Uterus (tissue), 3 donors: ENCODE measurements at regions not wholly inside any gene's neighbourhood (a gene's known extent, or its start where the extent isn't known, plus 50 kb on each side); places are given as distances from the start of the nearest gene placed in this dataset.

ENCODE experiments used
- DNase-seq, 2 donors: peaks; one replicate each; pipeline ENCODE4 v3.0.0-alpha.2; 2019 to 2020
- H3K27ac ChIP-seq, 2 donors: fragments of 200-600 bp; sonication (generic); 1 replicate in 1 of 2; 2 replicates in 1 of 2; pipeline ENCODE4 v1.5.1; 2016 to 2018
- H3K27me3 ChIP-seq, 2 donors: fragments of 200-600 bp; sonication (generic); one replicate each; pipeline ENCODE4 v1.5.1; 2018 to 2019; ENCODE audit warnings: control low read depth in 1 of 2
- H3K36me3 ChIP-seq, 2 donors: fragments of 200-600 bp; sonication (generic); one replicate each; pipeline ENCODE4 v1.5.1; 2019; ENCODE audit warnings: control low read depth in 1 of 2
- H3K4me1 ChIP-seq, 2 donors: fragments of 200-600 bp; sonication (generic); one replicate each; pipeline ENCODE4 v1.5.1; 2018 to 2019; ENCODE audit warnings: control low read depth in 1 of 2
- H3K4me3 ChIP-seq, 2 donors: fragments of 200-600 bp; sonication (generic); 1 replicate in 1 of 2; 2 replicates in 1 of 2; pipeline ENCODE4 v1.5.1; 2018 to 2019; ENCODE audit warnings: mild to moderate bottlenecking in 1 of 2
- H3K9me3 ChIP-seq, 2 donors: fragments of 200-600 bp; sonication (generic); one replicate each; pipeline ENCODE4 v1.5.1; 2019; ENCODE audit warnings: control low read depth in 1 of 2
- CTCF ChIP-seq, 4 experiments: fragments of 200-600 bp in 2 of 4; fragments of 450-650 bp in 2 of 4; sonication (generic) in 2 of 4; IDR thresholded peaks; one replicate each; pipeline ENCODE4 v1.5.1; 2016 to 2019; ENCODE audit warnings: antibody characterized with exemption in 4 of 4, mild to moderate bottlenecking in 2 of 4, moderate library complexity in 1 of 4
- POLR2A ChIP-seq, 2 donors: fragments of 450-650 bp; IDR thresholded peaks; one replicate each; pipeline ENCODE4 v1.6.1; 2016; ENCODE audit warnings: antibody characterized with exemption in 2 of 2, mild to moderate bottlenecking in 1 of 2, moderate library complexity in 1 of 2
- intact Hi-C: fragments of 100-400 bp; cut with DNase I; formaldehyde crosslinking; loops from one replicate; pipeline ENCODE4 v1.15.1; 2023; ENCODE audit warnings: low total_unique reads
- donor health status: DM: yes; HTN: yes; CAD: no.

- Histone ChIP-seq H3K9me3 (no peaks in the 10 kb centered on the region), H3K27me3 (no peaks in the 10 kb centered on the region), H3K36me3 (no peaks in the 10 kb centered on the region), H3K4me1 (no peaks in the 10 kb centered on the region), H3K27ac (no peak overlapping the region), H3K4me3 (no peak overlapping the region)
- no peak for DNase-seq
- intact Hi-C loops, result no loop called here
- TF ChIP-seq POLR2A (IDR thresholded peaks at IDR 0.05) (no peak), CTCF (IDR thresholded peaks at IDR 0.05) (no peak)
Observed at GRCh38 chr16:75997606-75998005, 271.3 kb upstream of the CPHXL start.

- intact Hi-C loops, result no loop called here
- Histone ChIP-seq H3K4me3 (no peak overlapping the region), H3K27ac (no peak overlapping the region), H3K9me3 (no peaks in the 10 kb centered on the region), H3K27me3 (no peaks in the 10 kb centered on the region), H3K36me3 (no peaks in the 10 kb centered on the region), H3K4me1 (no peaks in the 10 kb centered on the region)
- DNase-seq, result no peak
- TF ChIP-seq CTCF (IDR thresholded peaks at IDR 0.05), result no peak
Observed at GRCh38 chr16:76007645-76008044, 269.6 kb upstream of the CNTNAP4 start.

GRCh38 chr16:76023835-76024234 lies 253.4 kb upstream of the CNTNAP4 start:
- no peaks in the 10 kb centered on the region for H3K4me1 ChIP-seq

GRCh38 chr16:76035689-76036088 lies 241.5 kb upstream of the CNTNAP4 start:
- H3K4me1 ChIP-seq, result no peaks in the 10 kb centered on the region
- H3K27me3 ChIP-seq, result no peaks in the 10 kb centered on the region
- no peak for TF ChIP-seq CTCF (IDR thresholded peaks at IDR 0.05)
- no peak for TF ChIP-seq POLR2A (IDR thresholded peaks at IDR 0.05)
- no peak overlapping the region for H3K4me3 ChIP-seq
- no peaks in the 10 kb centered on the region for H3K9me3 ChIP-seq
- DNase-seq, result no peak
- intact Hi-C loops, result no loop called here
- no peaks in the 10 kb centered on the region for H3K36me3 ChIP-seq
- no peak overlapping the region for H3K27ac ChIP-seq

More at GRCh38 chr16:76023835-76024234, 253.4 kb upstream of the CNTNAP4 start:
- Histone ChIP-seq H3K9me3 (no peaks in the 10 kb centered on the region), H3K27ac (no peak overlapping the region), H3K4me3 (no peak overlapping the region), H3K36me3 (no peaks in the 10 kb centered on the region), H3K27me3 (no peaks in the 10 kb centered on the region)
- intact Hi-C loops, result no loop called here
- DNase-seq, result no peak
- TF ChIP-seq CTCF (IDR thresholded peaks at IDR 0.05) (no peak), POLR2A (IDR thresholded peaks at IDR 0.05) (no peak)

- Histone ChIP-seq H3K27ac (no peak overlapping the region), H3K36me3 (no peaks in the 10 kb centered on the region), H3K9me3 (no peaks in the 10 kb centered on the region), H3K4me3 (no peak overlapping the region), H3K27me3 (no peaks in the 10 kb centered on the region), H3K4me1 (no peaks in the 10 kb centered on the region)
- DNase-seq, result no peak
- TF ChIP-seq POLR2A (IDR thresholded peaks at IDR 0.05) (no peak), CTCF (IDR thresholded peaks at IDR 0.05) (no peak)
- intact Hi-C loops, result no loop called here
Observed at GRCh38 chr16:76038097-76038496, 239.1 kb upstream of the CNTNAP4 start.
